ENCODE measurements at regions not wholly inside any gene's neighbourhood (a gene's known extent, or its start where the extent isn't known, plus 50 kb on each side); places are given as distances from the start of the nearest gene placed in this dataset.

- Mint-ChIP-seq H3K36me3 (ENCODE audit: low read depth) (no peaks in the 10 kb centered on the region), H3K27ac (no peak overlapping the region), H3K4me1 (peaks cover 26% of the 10 kb centered on the region), H3K27me3 (ENCODE audit: insufficient read depth) (peaks cover 2% of the 10 kb centered on the region), H3K4me3 (no peak overlapping the region), H3K9me3 (no peaks in the 10 kb centered on the region)
- Histone ChIP-seq H3K27me3 (ENCODE audit: control insufficient read depth, insufficient read depth, low read length, poor library complexity, severe bottlenecking) (no peaks in the 10 kb centered on the region), H3K36me3 (ENCODE audit: control insufficient read depth, insufficient read depth, low read length) (no peaks in the 10 kb centered on the region), H3K4me1 (ENCODE audit: control insufficient read depth, insufficient read depth, low read length) (no peaks in the 10 kb centered on the region), H3K4me3 (ENCODE audit: low read length) (no peak overlapping the region), H3K9ac (ENCODE audit: extremely low read depth, low read length, poor library complexity, severe bottlenecking) (no peak overlapping the region), H3K27ac (ENCODE audit: low read depth, low read length) (no peak overlapping the region), H3K9me3 (ENCODE audit: control insufficient read depth, low read length) (no peaks in the 10 kb centered on the region)
- no peak for DNase-seq
- WGBS, 2 experiments (ENCODE audit: insufficient coverage in 1 of 2, insufficient read length in 1 of 2) = 78 to 83% methylated on average over 3 to 6 of the region's 6 CpGs
- no peak for TF ChIP-seq CTCF (conservative IDR thresholded peaks at IDR 0.05)
Observed at GRCh38 chr13:107817647-107818287, 397.6 kb downstream of the LIG4 start.

- no peaks in the 10 kb centered on the region for H3K9me3 ChIP-seq (ENCODE audit: control insufficient read depth, low read length)
- no peaks in the 10 kb centered on the region for H3K27me3 Mint-ChIP-seq (ENCODE audit: insufficient read depth)
- no peaks in the 10 kb centered on the region for H3K27me3 ChIP-seq (ENCODE audit: control insufficient read depth, insufficient read depth, low read length, poor library complexity, severe bottlenecking)
- H3K36me3 Mint-ChIP-seq (ENCODE audit: low read depth) = no peaks in the 10 kb centered on the region
- TF ChIP-seq CTCF (conservative IDR thresholded peaks at IDR 0.05) = no peak
- no peaks in the 10 kb centered on the region for H3K4me1 ChIP-seq (ENCODE audit: control insufficient read depth, insufficient read depth, low read length)
- no peaks in the 10 kb centered on the region for H3K36me3 ChIP-seq (ENCODE audit: control insufficient read depth, insufficient read depth, low read length)
- no peak overlapping the region for H3K27ac ChIP-seq (ENCODE audit: low read depth, low read length)
- H3K9ac ChIP-seq (ENCODE audit: extremely low read depth, low read length, poor library complexity, severe bottlenecking) = no peak overlapping the region
- no peak overlapping the region for H3K4me3 Mint-ChIP-seq
- DNase-seq = no peak
- no peak overlapping the region for H3K27ac Mint-ChIP-seq
- H3K4me3 ChIP-seq (ENCODE audit: low read length) = no peak overlapping the region
- H3K9me3 Mint-ChIP-seq = no peaks in the 10 kb centered on the region
- peaks cover 3% of the 10 kb centered on the region for H3K4me1 Mint-ChIP-seq
Observed at GRCh38 chr13:107812014-107812412, 403.3 kb downstream of the LIG4 start.

GRCh38 chr13:107811233-107812013, 403.9 kb downstream of the LIG4 start:
- DNase-seq = no peak
- no peaks in the 10 kb centered on the region for H3K27me3 Mint-ChIP-seq (ENCODE audit: insufficient read depth)
- H3K4me1 Mint-ChIP-seq = no peaks in the 10 kb centered on the region
- no peak overlapping the region for H3K4me3 Mint-ChIP-seq
- no peak overlapping the region for H3K27ac Mint-ChIP-seq
- Histone ChIP-seq H3K9ac (ENCODE audit: extremely low read depth, low read length, poor library complexity, severe bottlenecking) (no peak overlapping the region), H3K36me3 (ENCODE audit: control insufficient read depth, insufficient read depth, low read length) (no peaks in the 10 kb centered on the region), H3K27ac (ENCODE audit: low read depth, low read length) (no peak overlapping the region), H3K4me1 (ENCODE audit: control insufficient read depth, insufficient read depth, low read length) (no peaks in the 10 kb centered on the region), H3K27me3 (ENCODE audit: control insufficient read depth, insufficient read depth, low read length, poor library complexity, severe bottlenecking) (no peaks in the 10 kb centered on the region), H3K9me3 (ENCODE audit: control insufficient read depth, low read length) (no peaks in the 10 kb centered on the region), H3K4me3 (ENCODE audit: low read length) (no peak overlapping the region)
- 83 to 95% methylated on average over 1 to 2 of the region's 2 CpGs for WGBS, 2 experiments (ENCODE audit: insufficient coverage in 1 of 2, insufficient read length in 1 of 2)
- H3K36me3 Mint-ChIP-seq (ENCODE audit: low read depth) = no peaks in the 10 kb centered on the region
- H3K9me3 Mint-ChIP-seq = no peaks in the 10 kb centered on the region
- TF ChIP-seq CTCF (conservative IDR thresholded peaks at IDR 0.05) = no peak
